IgD-negative memory B cell (primary cell): ENCODE measurements at regions not wholly inside any gene's neighbourhood (a gene's known extent, or its start where the extent isn't known, plus 50 kb on each side); places are given as distances from the start of the nearest gene placed in this dataset.

Source experiments
- H3K27ac Mint-ChIP-seq, 3 donors: one replicate each; pipeline ENCODE4 v1.8.0; 2020 to 2022; ENCODE audit warnings: mild to moderate bottlenecking in 3 of 3, mixed read lengths in 3 of 3, moderate library complexity in 1 of 3
- H3K27me3 Mint-ChIP-seq: one replicate; pipeline ENCODE4 v1.8.0; 2021; ENCODE audit warnings: mixed read lengths
- H3K36me3 Mint-ChIP-seq: one replicate; pipeline ENCODE4 v1.8.0; 2020; ENCODE audit warnings: mild to moderate bottlenecking, mixed read lengths
- H3K4me1 Mint-ChIP-seq, 3 donors: one replicate each; pipeline ENCODE4 v1.8.0; 2020 to 2022; ENCODE audit warnings: mixed read lengths in 3 of 3, mild to moderate bottlenecking in 1 of 3
- H3K4me3 Mint-ChIP-seq, 4 donors: one replicate each; pipeline ENCODE4 v1.8.0; 2020 to 2022; ENCODE audit warnings: mild to moderate bottlenecking in 4 of 4, mixed read lengths in 4 of 4, moderate library complexity in 3 of 4
- H3K9me3 Mint-ChIP-seq, 3 donors: one replicate each; pipeline ENCODE4 v1.8.0; 2020 to 2021; ENCODE audit warnings: mixed read lengths in 3 of 3, mild to moderate bottlenecking in 1 of 3

- no peak overlapping the region for H3K4me3 Mint-ChIP-seq
- H3K27me3 Mint-ChIP-seq: peaks cover 13% of the 10 kb centered on the region
- H3K36me3 Mint-ChIP-seq: no peaks in the 10 kb centered on the region
- no peaks in the 10 kb centered on the region for H3K9me3 Mint-ChIP-seq
- no peak overlapping the region for H3K27ac Mint-ChIP-seq
- no peaks in the 10 kb centered on the region for H3K4me1 Mint-ChIP-seq
Measured at GRCh38 chr1:162982364-162982763, 86.8 kb upstream of the RGS4 start.

GRCh38 chr1:162977944-162978568 lies 91.1 kb upstream of the RGS4 start:
- Mint-ChIP-seq H3K27ac (no peak overlapping the region), H3K36me3 (no peaks in the 10 kb centered on the region), H3K9me3 (no peaks in the 10 kb centered on the region), H3K4me3 (no peak overlapping the region), H3K27me3 (peaks cover 7% of the 10 kb centered on the region), H3K4me1 (no peaks in the 10 kb centered on the region)

- Mint-ChIP-seq H3K27ac (no peak overlapping the region), H3K9me3 (no peaks in the 10 kb centered on the region), H3K4me1 (no peaks in the 10 kb centered on the region), H3K27me3 (peaks cover 11% of the 10 kb centered on the region), H3K4me3 (no peak overlapping the region), H3K36me3 (no peaks in the 10 kb centered on the region)
Measured at GRCh38 chr1:162976628-162977027, 92.5 kb upstream of the RGS4 start.

- Mint-ChIP-seq H3K4me3 (no peak overlapping the region), H3K9me3 (no peaks in the 10 kb centered on the region), H3K27me3 (peaks cover 9% of the 10 kb centered on the region), H3K27ac (no peak overlapping the region), H3K36me3 (no peaks in the 10 kb centered on the region), H3K4me1 (no peaks in the 10 kb centered on the region)
Measured at GRCh38 chr1:162974810-162975209, 94.4 kb upstream of the RGS4 start.

GRCh38 chr1:162973381-162973795 lies 95.8 kb upstream of the RGS4 start:
- Mint-ChIP-seq H3K36me3 (no peaks in the 10 kb centered on the region), H3K27me3 (peaks cover 6% of the 10 kb centered on the region), H3K4me1 (no peaks in the 10 kb centered on the region), H3K27ac (no peak overlapping the region), H3K9me3 (no peaks in the 10 kb centered on the region), H3K4me3 (no peak overlapping the region)

GRCh38 chr1:162972773-162973172 lies 96.4 kb upstream of the RGS4 start:
- Mint-ChIP-seq H3K27me3 (peaks cover 6% of the 10 kb centered on the region), H3K27ac (no peak overlapping the region), H3K36me3 (no peaks in the 10 kb centered on the region), H3K4me3 (no peak overlapping the region), H3K4me1 (no peaks in the 10 kb centered on the region), H3K9me3 (no peaks in the 10 kb centered on the region)

- H3K4me1 Mint-ChIP-seq: no peaks in the 10 kb centered on the region
- no peaks in the 10 kb centered on the region for H3K9me3 Mint-ChIP-seq
- no peak overlapping the region for H3K27ac Mint-ChIP-seq
- no peaks in the 10 kb centered on the region for H3K36me3 Mint-ChIP-seq
- no peak overlapping the region for H3K4me3 Mint-ChIP-seq
- H3K27me3 Mint-ChIP-seq: peaks cover 9% of the 10 kb centered on the region
Measured at GRCh38 chr1:162970021-162970420, 99.1 kb upstream of the RGS4 start.

- Mint-ChIP-seq H3K9me3 (peaks cover 0 to 5% (median 0%) of the 10 kb centered on the region in 3 donors), H3K4me1 (no peaks in the 10 kb centered on the region), H3K27ac (no peak overlapping the region), H3K36me3 (no peaks in the 10 kb centered on the region), H3K27me3 (peaks cover 6% of the 10 kb centered on the region), H3K4me3 (no peak overlapping the region)
Measured at GRCh38 chr1:162966613-162967012, 102.5 kb upstream of the RGS4 start.

GRCh38 chr1:162964901-162965300 lies 103.9 kb upstream of the CCDC190 start:
- no peaks in the 10 kb centered on the region for H3K4me1 Mint-ChIP-seq
- H3K27me3 Mint-ChIP-seq: peaks cover 5% of the 10 kb centered on the region
- no peak overlapping the region for H3K27ac Mint-ChIP-seq
- H3K9me3 Mint-ChIP-seq: peaks cover 0 to 5% (median 0%) of the 10 kb centered on the region in 3 donors
- no peaks in the 10 kb centered on the region for H3K36me3 Mint-ChIP-seq
- H3K4me3 Mint-ChIP-seq: no peak overlapping the region

GRCh38 chr1:162956922-162957321 lies 95.9 kb upstream of the CCDC190 start:
- H3K36me3 Mint-ChIP-seq: no peaks in the 10 kb centered on the region

GRCh38 chr1:162954824-162955223 lies 93.8 kb upstream of the CCDC190 start:
- H3K27ac Mint-ChIP-seq: no peak overlapping the region
- no peak overlapping the region for H3K4me3 Mint-ChIP-seq
- H3K27me3 Mint-ChIP-seq: no peaks in the 10 kb centered on the region
- no peaks in the 10 kb centered on the region for H3K36me3 Mint-ChIP-seq
- H3K4me1 Mint-ChIP-seq: peaks cover 0 to 3% (median 0%) of the 10 kb centered on the region in 3 donors
- no peaks in the 10 kb centered on the region for H3K9me3 Mint-ChIP-seq

More at GRCh38 chr1:162956922-162957321, 95.9 kb upstream of the CCDC190 start:
- Mint-ChIP-seq H3K4me3 (no peak overlapping the region), H3K4me1 (peaks cover 0 to 3% (median 0%) of the 10 kb centered on the region in 3 donors), H3K27ac (no peak overlapping the region), H3K9me3 (no peaks in the 10 kb centered on the region), H3K27me3 (no peaks in the 10 kb centered on the region)

GRCh38 chr1:162952956-162953355 lies 92.0 kb upstream of the CCDC190 start:
- H3K27ac Mint-ChIP-seq: no peak overlapping the region
- H3K9me3 Mint-ChIP-seq: no peaks in the 10 kb centered on the region
- H3K4me1 Mint-ChIP-seq: peaks cover 0 to 3% (median 0%) of the 10 kb centered on the region in 3 donors
- H3K4me3 Mint-ChIP-seq: no peak overlapping the region
- no peaks in the 10 kb centered on the region for H3K27me3 Mint-ChIP-seq
- H3K36me3 Mint-ChIP-seq: no peaks in the 10 kb centered on the region

- peaks cover 0 to 3% (median 0%) of the 10 kb centered on the region in 3 donors for H3K4me1 Mint-ChIP-seq
- no peak overlapping the region for H3K27ac Mint-ChIP-seq
- no peaks in the 10 kb centered on the region for H3K9me3 Mint-ChIP-seq
- H3K27me3 Mint-ChIP-seq: no peaks in the 10 kb centered on the region
- no peaks in the 10 kb centered on the region for H3K36me3 Mint-ChIP-seq
- H3K4me3 Mint-ChIP-seq: no peak overlapping the region
Measured at GRCh38 chr1:162951553-162952315, 90.8 kb upstream of the CCDC190 start.

- Mint-ChIP-seq H3K4me1 (peaks cover 0 to 3% (median 0%) of the 10 kb centered on the region in 3 donors), H3K36me3 (no peaks in the 10 kb centered on the region), H3K4me3 (no peak overlapping the region), H3K9me3 (no peaks in the 10 kb centered on the region), H3K27me3 (no peaks in the 10 kb centered on the region), H3K27ac (no peak overlapping the region)
Measured at GRCh38 chr1:162950187-162950586, 89.2 kb upstream of the CCDC190 start.

- Mint-ChIP-seq H3K36me3 (no peaks in the 10 kb centered on the region), H3K27ac (no peak overlapping the region), H3K9me3 (no peaks in the 10 kb centered on the region), H3K27me3 (peaks cover 4% of the 10 kb centered on the region), H3K4me3 (no peak overlapping the region), H3K4me1 (no peaks in the 10 kb centered on the region)
Measured at GRCh38 chr1:162946701-162947100, 85.7 kb upstream of the CCDC190 start.
